GM12878 (cell line): ENCODE measurements at regions not wholly inside any gene's neighbourhood (a gene's known extent, or its start where the extent isn't known, plus 50 kb on each side); places are given as distances from the start of the nearest gene placed in this dataset.

ENCODE experiments used
- ATAC-seq: fragments of 200-7000 bp; cut with Tn5 transposase; 3 replicates; pipeline ENCODE4 v1.9.1; 2020; ENCODE audit warnings: mild to moderate bottlenecking, moderate library complexity
- BruUV-seq: library from RNA; stranded (reverse); fragments of 400-500 nt; replicated peaks from 2 replicates; lab custom pipeline; 2021; lab: Mats Ljungman, UMichigan
- CTCF ChIA-PET: fragments of 300-600 bp; sonication (Branson Sonifier 250); formaldehyde crosslinking; extraction: SDS; loops from one replicate; lab custom pipeline; 2021; ENCODE audit warnings: inconsistent platforms; lab: Yijun Ruan, JAX
- POLR2A ChIA-PET: fragments of 350-600 bp; formaldehyde crosslinking; extraction: SDS; loops from one replicate; lab custom pipeline; 2021; ENCODE audit warnings: inconsistent platforms; lab: Charles Lee
- RAD21 ChIA-PET: fragments of 300-600 bp; sonication (Branson Sonifier 250); formaldehyde crosslinking; loops from one replicate; lab custom pipeline; 2023; ENCODE audit warnings: antibody characterized with exemption; ENCODE audit not compliant: unreplicated experiment; lab: Charles Lee
- SMC1A ChIA-PET: fragments of 300-600 bp; sonication (Branson Sonifier 250); formaldehyde crosslinking; loops from one replicate; lab custom pipeline; 2023; ENCODE audit not compliant: unreplicated experiment, uncharacterized antibody; lab: Charles Lee
- DNase-seq: peaks from one replicate; pipeline ENCODE4 v3.0.0-alpha.2; 2011; ENCODE audit warnings: low read depth, low spot score
- FAIRE-seq: peaks from 3 replicates; lab custom pipeline; 2011; peaks lifted over from hg19 to GRCh38; lab: Jason Lieb, UNC
- H2AFZ ChIP-seq: 2 replicates; pipeline ENCODE4 v1.6.0; 2011; ENCODE audit warnings: low read depth, low read length, control low read depth; ENCODE audit not compliant: control insufficient read depth
- H3K27ac ChIP-seq: 2 replicates; pipeline ENCODE4 v1.5.1; 2011; ENCODE audit warnings: control low read depth; ENCODE audit not compliant: control insufficient read depth, insufficient read depth
- H3K27me3 ChIP-seq, 2 experiments: replicated peaks in 1 of 2; 2 replicates each; pipeline versions ENCODE4 v1.6.0 to v1.6.1; 2011; ENCODE audit warnings: low read length in 1 of 2; ENCODE audit not compliant: control insufficient read depth in 2 of 2, insufficient read depth in 2 of 2
- H3K36me3 ChIP-seq, 2 experiments: 2 replicates each; pipeline ENCODE4 v1.5.1; 2011; ENCODE audit warnings: low read length in 1 of 2; ENCODE audit not compliant: control insufficient read depth in 2 of 2, insufficient read depth in 2 of 2
- H3K4me1 ChIP-seq: 2 replicates; pipeline ENCODE4 v1.6.1; 2011; ENCODE audit warnings: mild to moderate bottlenecking, low read length, moderate library complexity, mixed read lengths; ENCODE audit not compliant: control insufficient read depth, insufficient read depth
- H3K4me2 ChIP-seq: 2 replicates; pipeline ENCODE4 v1.6.0; 2011; ENCODE audit warnings: control low read depth; ENCODE audit not compliant: control insufficient read depth, insufficient read depth
- H3K4me3 ChIP-seq: fragments of 200-600 bp; sonication (generic); 2 replicates; pipeline ENCODE4 v1.5.1; 2016
- H3K79me2 ChIP-seq: 2 replicates; pipeline ENCODE4 v1.6.0; 2011; ENCODE audit warnings: low read length; ENCODE audit not compliant: control insufficient read depth, insufficient read depth
- H3K9ac ChIP-seq: 2 replicates; pipeline ENCODE4 v1.8.0; 2011; ENCODE audit warnings: low read length, control low read depth, mixed read lengths; ENCODE audit not compliant: control insufficient read depth, insufficient read depth
- H3K9me3 ChIP-seq: replicated peaks from 3 replicates; pipeline ENCODE4 v1.5.1; 2011; ENCODE audit warnings: mild to moderate bottlenecking, low read length; ENCODE audit not compliant: control insufficient read depth, insufficient read depth
- H4K20me1 ChIP-seq: 2 replicates; pipeline ENCODE4 v1.6.0; 2011; ENCODE audit not compliant: control insufficient read depth, insufficient read depth
- ATF3 ChIP-seq: IDR thresholded peaks from 2 replicates; pipeline ENCODE4 v1.6.1; 2011; ENCODE audit warnings: low read depth, mild to moderate bottlenecking, low read length, moderate library complexity, borderline replicate concordance; ENCODE audit errors: extremely low read depth
- BHLHE40 ChIP-seq, 2 experiments: fragments of 450-650 bp in 1 of 2; IDR thresholded peaks; 2 replicates each; pipeline ENCODE4 v1.6.1; 2011 to 2017; ENCODE audit warnings: low read depth in 2 of 2, borderline replicate concordance in 1 of 2, improper control_type of control experiment in 1 of 2, low read length in 1 of 2, mild to moderate bottlenecking in 1 of 2
- BRCA1 ChIP-seq: IDR thresholded peaks from 2 replicates; pipeline ENCODE4 v1.6.1; 2011; ENCODE audit warnings: low read depth, low read length, improper control_type of control experiment
- CHD2 ChIP-seq: IDR thresholded peaks from 2 replicates; pipeline ENCODE4 v1.6.1; 2011; ENCODE audit warnings: low read depth, low read length, improper control_type of control experiment, borderline replicate concordance
- CTCF ChIP-seq, 3 experiments: IDR thresholded peaks in 2 of 3; conservative IDR thresholded peaks in 1 of 3; 2 replicates each; pipeline ENCODE4 v1.5.1; 2011; ENCODE audit warnings: low read depth in 3 of 3, low read length in 3 of 3, mild to moderate bottlenecking in 3 of 3, control low read depth in 2 of 3, moderate library complexity in 2 of 3, inconsistent platforms in 1 of 3, mixed read lengths in 1 of 3; ENCODE audit not compliant: control insufficient read depth in 2 of 3, insufficient read depth in 1 of 3; ENCODE audit errors: extremely low read depth in 1 of 3
- E2F4 ChIP-seq: IDR thresholded peaks from 2 replicates; pipeline ENCODE4 v1.6.1; 2012; ENCODE audit warnings: low read depth, low read length, improper control_type of control experiment
- EP300 ChIP-seq, 2 experiments: fragments of 150-350 bp in 1 of 2; IDR thresholded peaks; 2 replicates each; pipeline ENCODE4 v1.6.1; 2011 to 2012; ENCODE audit warnings: low read depth in 2 of 2, low read length in 2 of 2, borderline replicate concordance in 1 of 2, improper control_type of control experiment in 1 of 2, inconsistent platforms in 1 of 2; ENCODE audit not compliant: control insufficient read depth in 1 of 2
- ESRRA ChIP-seq: IDR thresholded peaks from 2 replicates; pipeline ENCODE4 v1.6.1; 2012; ENCODE audit warnings: mild to moderate bottlenecking, low read length, improper control_type of control experiment
- JUND ChIP-seq: IDR thresholded peaks from 2 replicates; pipeline ENCODE4 v1.6.1; 2012; ENCODE audit warnings: low read depth, mild to moderate bottlenecking, low read length, improper control_type of control experiment, moderate library complexity
- MEF2A ChIP-seq: IDR thresholded peaks from 2 replicates; pipeline ENCODE4 v1.6.1; 2011; ENCODE audit warnings: low read depth, mild to moderate bottlenecking, low read length, moderate library complexity; ENCODE audit not compliant: insufficient read depth
- MXI1 ChIP-seq: fragments of 150-350 bp; IDR thresholded peaks from 2 replicates; pipeline ENCODE4 v1.6.1; 2011; ENCODE audit warnings: low read depth, mild to moderate bottlenecking, inconsistent platforms, low read length, improper control_type of control experiment
- NR2F1 ChIP-seq: fragments of 450-650 bp; conservative IDR thresholded peaks from 2 replicates; pipeline ENCODE4 v1.6.1; 2017; ENCODE audit warnings: mild to moderate bottlenecking
- RAD51 ChIP-seq: fragments of 450-650 bp; IDR thresholded peaks from 2 replicates; pipeline ENCODE4 v1.6.1; 2016; ENCODE audit warnings: moderate library complexity, mild to moderate bottlenecking, inconsistent platforms
- RFX5 ChIP-seq: IDR thresholded peaks from 2 replicates; pipeline ENCODE4 v1.6.1; 2011; ENCODE audit warnings: low read depth, low read length, improper control_type of control experiment
- RUNX3 ChIP-seq: IDR thresholded peaks from 2 replicates; pipeline ENCODE4 v1.6.1; 2012; ENCODE audit warnings: low read length, inconsistent platforms
- SUPT20H ChIP-seq: IDR thresholded peaks from 2 replicates; pipeline ENCODE4 v1.6.1; 2011; ENCODE audit warnings: low read depth, mild to moderate bottlenecking, low read length, moderate library complexity, borderline replicate concordance; ENCODE audit not compliant: control insufficient read depth
- ZNF217 ChIP-seq: fragments of 450-650 bp; IDR thresholded peaks from 2 replicates; pipeline ENCODE4 v1.6.1; 2017; ENCODE audit warnings: antibody characterized with exemption, mild to moderate bottlenecking
- ZNF24 ChIP-seq: fragments of 450-650 bp; IDR thresholded peaks from 2 replicates; pipeline ENCODE4 v1.6.1; 2017; ENCODE audit warnings: antibody characterized with exemption, mild to moderate bottlenecking
- WGBS: methylation state at CpG from one replicate; pipeline ENCODE4 v1.1.6; 2016; ENCODE audit warnings: low lambda C conversion rate; ENCODE audit not compliant: insufficient replicate concordance, insufficient coverage; ENCODE audit errors: missing lambda C conversion rate; 5-methylcytosine and 5-hydroxymethylcytosine counted together
- in situ Hi-C: fragments of 300-500 bp; cut with MboI; formaldehyde crosslinking; loops from 9 replicates; pipeline ENCODE4 v1.14.3; 2018; ENCODE audit warnings: mixed read lengths
- intact Hi-C: fragments of 100-400 bp; cut with micrococcal nuclease; formaldehyde crosslinking; loops from one replicate; pipeline ENCODE4 v1.14.2; 2022; ENCODE audit not compliant: unreplicated experiment

- Histone ChIP-seq H4K20me1 (no peaks in the 10 kb centered on the region), H3K36me3 (no peaks in the 10 kb centered on the region), H2AFZ (no peak overlapping the region), H3K9me3 (no peaks in the 10 kb centered on the region), H3K4me3 (no peak overlapping the region), H3K4me2 (no peak overlapping the region), H3K27me3 (no peaks in the 10 kb centered on the region), H3K27ac (no peak overlapping the region), H3K9ac (no peak overlapping the region), H3K4me1 (no peaks in the 10 kb centered on the region), H3K79me2 (no peaks in the 10 kb centered on the region)
- ATAC-seq (no peak), DNase-seq (no peak), FAIRE-seq (no peak)
- intact Hi-C loops (no loop called here), in situ Hi-C loops (no loop called here)
- CTCF ChIA-PET: no interaction called here
- 20% methylated on average over 12 of the region's 12 CpGs for WGBS
- POLR2A ChIA-PET: no interaction called here
- RAD21 ChIA-PET: no interaction called here
- BruUV-seq: no TSS peak
- SMC1A ChIA-PET: no interaction called here
- no peak for TF ChIP-seq MXI1
- no peak for TF ChIP-seq ESRRA
- no peak for TF ChIP-seq RAD51
- no peak for TF ChIP-seq RFX5
- TF ChIP-seq CHD2: no peak
- TF ChIP-seq CTCF (IDR thresholded peaks at IDR 0.05 in 2 of 3, conservative IDR thresholded peaks at IDR 0.05 in 1 of 3; ENCODE audit: control insufficient read depth in 2 of 3, extremely low read depth in 1 of 3, insufficient read depth in 1 of 3, low read depth in 3 of 3, low read length in 3 of 3): no peak
- TF ChIP-seq ZNF217: no peak
- no peak for TF ChIP-seq RUNX3
- no peak for TF ChIP-seq NR2F1
- TF ChIP-seq EP300 (IDR thresholded peaks at IDR 0.05; ENCODE audit: borderline replicate concordance in 1 of 2, control insufficient read depth in 1 of 2, low read depth in 2 of 2, low read length in 2 of 2): no peak
- no peak for TF ChIP-seq MEF2A
- no peak for TF ChIP-seq JUND
- TF ChIP-seq BRCA1: no peak
- no peak for TF ChIP-seq BHLHE40 (IDR thresholded peaks at IDR 0.05; ENCODE audit: borderline replicate concordance in 1 of 2, low read depth in 2 of 2, low read length in 1 of 2)
- TF ChIP-seq SUPT20H: no peak
- TF ChIP-seq E2F4: no peak
- no peak for TF ChIP-seq ATF3
- TF ChIP-seq ZNF24: no peak
These were observed 513.4 kb downstream of the TBC1D22A start for GRCh38 chr22:47275605-47276449.
